ENCODE measurements at regions not wholly inside any gene's neighbourhood (a gene's known extent, or its start where the extent isn't known, plus 50 kb on each side); places are given as distances from the start of the nearest gene placed in this dataset.
"Not testable (repeated sequence)": the region's sequence is repeated elsewhere in the genome, so short reads cannot be mapped to it uniquely, and the experiment has no call there.

DNA sequence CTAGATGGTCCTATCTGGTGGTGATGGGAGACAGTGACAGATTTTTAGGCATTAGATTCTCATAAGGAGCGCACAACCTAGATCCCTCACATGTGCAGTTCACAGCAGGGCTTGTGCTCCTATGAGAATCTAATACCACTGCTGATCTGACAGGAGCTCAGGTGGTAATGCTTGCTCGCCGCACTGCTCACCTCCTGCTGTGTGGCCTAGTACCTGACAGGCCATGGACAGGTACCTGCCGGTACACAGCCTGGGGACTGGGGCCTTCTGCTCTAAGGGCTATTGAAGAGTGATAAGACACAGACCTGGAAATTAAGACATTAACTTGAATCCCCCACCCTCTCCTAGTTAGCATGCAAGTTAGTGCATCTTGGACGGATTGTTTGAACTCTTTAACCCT is 64.4 kb downstream of the KLRB1 start:
- DNase-seq: not testable (repeated sequence)

DNA sequence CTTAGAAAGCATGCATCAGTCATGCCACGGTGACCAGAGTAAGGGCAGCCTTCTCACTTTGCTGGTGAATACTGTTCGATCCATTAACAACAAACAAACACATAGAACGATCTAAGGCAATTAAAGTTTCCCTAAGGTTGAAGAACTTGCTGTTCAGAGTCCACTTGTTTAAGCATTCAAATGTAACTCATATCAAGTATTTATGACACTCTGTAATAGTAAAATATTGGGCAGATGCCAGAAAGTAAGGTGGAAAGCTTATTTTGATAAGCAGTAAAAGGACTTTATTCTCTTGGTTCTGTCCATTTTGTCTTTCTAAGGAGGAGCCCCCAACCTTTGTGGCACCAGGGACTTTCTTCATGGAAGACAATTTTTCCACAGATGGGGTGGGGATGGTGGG is 64.9 kb downstream of the KLRB1 start:
- not testable (repeated sequence) for DNase-seq

DNA sequence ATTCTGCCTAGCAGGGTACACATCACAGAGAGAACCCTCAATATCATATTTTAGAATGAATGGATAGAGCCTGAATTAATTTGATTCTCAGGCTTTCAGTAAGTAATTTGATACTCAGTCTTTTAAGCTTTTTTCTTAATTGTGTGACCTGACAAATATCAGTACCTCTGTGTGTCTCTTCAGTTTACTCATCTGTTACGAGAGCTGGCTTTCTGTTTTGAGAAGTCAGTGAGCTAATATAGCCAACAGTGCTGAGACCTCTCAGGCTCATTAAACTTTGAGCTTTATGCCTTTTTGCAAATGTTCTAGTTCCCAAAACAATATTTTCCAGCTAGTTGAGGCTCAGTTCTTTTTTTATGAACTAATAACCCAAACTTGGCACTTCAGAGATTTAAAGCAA is 91.8 kb downstream of the KLRB1 start:
- not testable (repeated sequence) for DNase-seq

DNA sequence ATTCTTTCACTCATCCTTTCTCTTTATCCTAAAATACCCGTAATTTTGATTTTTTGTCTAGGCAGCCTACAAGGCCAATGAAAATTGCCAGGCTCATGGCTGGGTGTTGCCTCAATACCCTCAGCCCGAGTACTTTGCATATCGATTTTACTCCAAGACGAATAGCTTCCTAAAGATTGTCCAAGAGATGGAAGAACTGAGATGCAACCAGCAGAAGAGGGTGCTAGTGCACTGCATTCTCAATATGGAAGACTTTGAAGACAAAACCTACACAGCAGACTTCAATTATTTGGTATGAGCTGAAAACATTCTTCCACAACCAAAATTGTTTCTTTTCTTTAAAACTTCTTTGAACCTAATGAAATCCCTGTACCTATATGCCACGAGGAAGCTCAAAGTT is 95.0 kb downstream of the KLRB1 start:
- not testable (repeated sequence) for DNase-seq

DNA sequence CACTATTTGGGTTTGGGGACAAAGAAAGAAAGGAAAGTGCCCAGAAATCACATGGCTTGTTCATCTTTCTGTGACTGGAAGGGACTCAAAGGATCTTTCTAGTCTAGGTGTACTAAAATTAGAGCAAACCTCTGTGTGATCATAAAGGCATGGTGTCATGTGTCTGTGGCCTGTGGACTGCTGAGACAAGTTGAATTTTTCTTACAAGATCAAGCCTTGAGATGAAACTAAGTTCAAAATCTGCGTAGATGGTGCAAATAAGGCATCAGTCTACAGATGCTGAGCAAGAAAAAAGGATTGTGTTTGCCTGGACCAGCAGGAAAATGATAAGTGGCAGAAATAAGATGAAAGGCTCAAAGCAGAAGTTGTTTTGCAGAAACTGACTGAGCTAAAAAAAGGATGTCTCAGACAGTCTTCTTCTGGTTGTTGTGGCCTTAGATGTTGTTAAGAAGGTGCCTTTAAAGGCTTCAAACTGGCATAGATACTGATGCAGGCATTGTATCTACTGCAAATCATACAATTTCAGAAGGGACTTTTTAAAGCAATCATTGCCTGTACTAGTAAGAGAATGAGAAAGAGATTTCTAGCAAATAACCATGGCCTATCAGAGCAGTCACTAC is 97.2 kb downstream of the KLRB1 start:
- DNase-seq: not testable (repeated sequence)

DNA sequence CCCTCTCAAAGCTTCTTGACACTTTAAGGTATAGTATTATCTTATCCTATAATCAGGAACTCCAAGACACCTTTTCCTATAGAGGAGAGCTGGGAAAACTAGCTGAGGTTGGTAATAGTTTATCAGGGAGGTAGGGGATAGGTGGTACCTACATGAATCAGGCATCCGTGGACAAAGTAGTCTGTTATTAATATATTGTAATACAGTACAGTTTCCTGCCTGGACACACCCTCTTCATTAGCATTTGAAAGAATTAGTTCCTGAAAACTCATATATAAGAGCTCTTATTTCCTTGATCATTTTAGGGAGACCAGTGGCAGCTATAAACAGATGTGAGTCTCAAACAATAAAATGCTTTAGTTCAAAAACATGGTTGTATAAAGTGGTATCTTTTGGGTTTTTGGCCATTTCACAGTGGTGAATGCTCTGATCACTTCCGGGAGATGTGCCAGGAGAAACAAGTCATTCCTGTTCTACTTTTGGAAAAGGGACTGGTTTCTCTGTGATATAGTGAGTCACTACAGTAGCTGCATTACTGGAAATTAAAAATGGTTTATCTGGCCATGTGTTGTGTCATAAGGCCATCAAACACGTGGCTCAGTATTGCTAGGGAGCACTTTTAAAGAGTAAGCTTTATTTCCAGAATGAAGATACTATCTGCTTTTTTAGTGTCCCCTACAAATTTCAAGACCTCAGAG is 98.1 kb downstream of the KLRB1 start:
- no peak for DNase-seq

DNA sequence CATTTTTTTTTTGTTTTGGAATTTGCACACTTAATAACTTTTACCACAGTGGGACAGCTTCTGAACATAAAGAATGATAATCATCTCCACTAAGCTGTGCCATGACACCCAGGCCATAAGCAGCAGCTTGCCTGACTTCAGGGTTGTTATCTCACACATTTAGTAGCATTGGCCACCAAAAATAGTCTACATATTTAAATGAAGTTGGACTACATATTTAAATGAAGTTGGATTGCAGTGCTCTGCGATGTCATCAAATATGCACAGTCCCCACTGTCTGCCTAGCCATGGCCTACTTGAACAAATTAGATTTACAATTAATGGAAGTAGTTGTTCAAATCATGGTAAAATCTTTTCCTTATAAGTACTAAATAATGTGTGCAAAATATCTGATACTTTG is 101.0 kb downstream of the KLRB1 start:
- no peak for DNase-seq

DNA sequence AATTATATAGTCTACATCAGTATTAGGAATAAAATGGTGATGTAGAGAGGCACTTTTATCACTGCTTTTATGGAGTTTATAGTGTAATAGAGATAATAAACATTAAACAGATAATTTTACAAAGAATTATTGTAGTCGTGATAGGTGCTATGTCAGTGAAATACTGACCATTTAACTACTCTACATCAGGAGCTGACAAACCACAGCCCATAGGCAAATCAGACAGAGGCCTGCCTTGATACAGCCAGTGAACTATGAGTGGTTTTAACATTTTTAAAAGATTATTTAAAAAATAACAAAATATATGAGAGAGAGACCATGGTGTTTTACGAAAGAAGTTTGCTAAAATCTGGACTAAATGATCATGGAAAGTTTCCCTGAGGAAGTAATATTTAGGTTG is 104.3 kb downstream of the KLRB1 start:
- not testable (repeated sequence) for DNase-seq

DNA sequence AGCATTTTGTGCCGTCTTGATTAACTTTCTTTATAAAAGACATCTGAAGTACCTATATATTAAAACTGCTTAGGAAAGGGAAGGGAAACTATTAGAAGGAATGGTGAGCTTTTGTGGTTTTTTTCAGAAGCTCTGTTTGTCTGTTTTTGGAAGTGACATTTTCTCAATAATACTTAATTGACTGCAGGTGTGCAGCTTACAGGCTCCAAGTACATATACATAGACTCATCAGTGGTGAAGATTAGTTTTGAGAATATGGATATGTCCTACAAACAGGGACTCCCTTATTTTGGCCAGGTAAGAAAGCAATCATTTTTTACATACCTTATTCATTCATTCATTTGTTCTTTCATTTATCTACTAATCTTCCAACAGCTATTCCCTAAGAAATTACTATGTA is 104.9 kb downstream of the KLRB1 start:
- not testable (repeated sequence) for DNase-seq

DNA sequence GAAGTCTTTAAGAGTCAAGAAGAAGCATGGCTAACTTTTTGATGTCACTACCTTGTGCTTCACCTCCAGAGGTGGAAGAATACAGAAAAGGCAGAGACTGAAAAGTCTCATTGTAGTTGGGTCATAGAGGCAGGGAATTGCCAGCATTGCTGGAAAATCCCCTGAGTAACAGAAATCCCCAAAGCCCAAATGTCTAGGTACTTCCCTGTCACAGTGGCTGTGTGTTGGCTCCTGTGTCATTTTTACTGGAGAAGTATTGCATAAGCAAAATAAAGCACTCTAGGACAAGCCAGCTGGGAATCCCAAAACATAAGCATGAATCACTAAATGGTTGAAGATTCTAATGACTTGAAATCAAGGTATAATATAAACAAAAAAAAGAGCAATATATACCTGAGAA is 114.4 kb downstream of the KLRB1 start:
- DNase-seq: not testable (repeated sequence)

DNA sequence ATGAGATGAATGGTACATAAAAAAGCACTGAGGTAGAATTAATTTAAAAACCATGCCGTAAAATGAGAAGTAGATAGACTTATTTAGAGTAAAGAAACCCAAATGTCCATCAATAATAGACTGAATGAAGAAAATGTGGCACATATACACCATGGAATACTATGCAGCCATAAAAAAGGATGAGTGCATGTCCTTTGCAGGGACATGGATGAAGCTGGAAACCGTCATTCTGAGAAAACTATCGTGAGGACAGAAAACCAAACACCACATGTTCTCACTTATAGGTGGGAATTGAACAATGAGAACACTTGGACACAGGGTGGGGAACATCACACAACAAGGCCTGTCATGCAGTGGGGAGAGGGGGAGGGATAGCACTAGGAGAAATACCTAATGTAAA is 126.4 kb downstream of the KLRB1 start:
- DNase-seq: not testable (repeated sequence)

DNA sequence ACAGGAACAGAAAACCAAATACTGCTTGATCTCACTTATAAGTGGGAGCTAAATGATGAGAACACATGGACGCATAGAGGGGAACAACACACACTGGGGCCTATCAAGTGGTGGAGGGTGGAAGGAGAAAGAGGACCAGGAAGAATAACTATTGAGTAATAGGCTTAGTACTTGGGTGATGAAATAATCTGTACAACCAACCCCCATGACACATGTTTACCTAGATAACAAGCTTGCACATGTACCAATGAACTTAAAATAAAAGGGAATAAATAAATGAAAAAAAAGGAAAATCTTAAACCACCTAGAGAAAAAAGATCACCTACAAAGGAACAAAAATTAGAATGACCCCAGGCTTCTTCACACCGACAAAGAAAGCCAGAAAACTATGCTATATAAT is 133.5 kb downstream of the KLRB1 start:
- DNase-seq: not testable (repeated sequence)

DNA sequence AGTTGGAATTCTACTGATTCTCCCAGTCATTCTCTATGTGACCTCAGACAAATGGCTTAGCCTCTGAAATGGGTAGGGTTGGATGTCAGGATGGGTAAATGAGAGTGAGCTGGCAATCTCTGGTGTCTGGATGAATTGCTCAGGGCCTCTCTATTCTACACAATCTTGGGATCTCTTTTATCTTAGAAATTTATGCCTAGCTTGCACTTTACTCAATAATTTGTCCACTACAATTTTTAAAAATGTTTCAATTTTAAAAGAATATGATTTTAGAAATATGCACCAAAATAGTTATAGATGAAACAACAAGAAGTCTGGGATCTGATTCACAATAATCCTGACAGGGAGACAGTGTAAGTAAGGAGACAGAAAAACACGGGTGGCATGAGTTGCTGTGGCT is 134.1 kb downstream of the KLRB1 start:
- DNase-seq: not testable (repeated sequence)

DNA sequence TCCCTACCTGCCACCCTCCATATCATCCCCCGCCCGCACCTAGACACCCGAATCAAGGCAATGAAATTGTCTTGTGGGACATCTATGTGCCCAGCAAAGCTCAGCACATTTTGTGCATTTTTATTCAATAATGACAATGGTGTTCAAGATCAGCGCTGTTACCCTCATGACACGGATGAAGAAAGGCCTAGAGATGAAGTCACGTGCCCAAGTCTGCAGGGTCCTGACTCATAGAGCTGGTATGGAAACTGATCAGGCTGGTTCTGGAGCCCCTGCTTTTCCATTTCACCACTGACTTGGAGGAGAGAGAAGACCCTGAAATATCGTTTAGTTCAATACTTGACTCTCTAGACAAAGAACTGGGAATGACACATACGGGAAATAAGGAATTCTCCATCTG is 136.2 kb downstream of the KLRB1 start:
- DNase-seq: not testable (repeated sequence)

DNA sequence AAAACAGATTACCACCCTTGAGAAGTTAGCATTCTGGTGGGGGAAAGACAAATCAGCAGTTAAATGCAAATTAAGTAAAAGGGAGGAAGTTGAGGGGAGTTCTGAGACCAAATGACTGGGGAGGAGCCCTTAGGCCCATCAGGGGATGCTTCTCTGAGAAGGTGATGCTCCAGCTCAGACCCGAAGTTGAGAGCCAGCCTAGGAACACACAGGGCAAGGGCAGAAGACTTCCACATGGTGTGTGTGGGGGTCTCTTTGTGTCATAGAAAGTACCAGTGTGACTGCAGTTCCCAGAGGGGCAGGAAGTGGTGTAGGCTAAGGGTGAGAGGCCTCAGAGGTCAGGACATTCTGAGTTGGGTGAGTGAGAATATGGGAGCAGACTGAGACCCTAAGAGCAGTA is 137.3 kb downstream of the KLRB1 start:
- not testable (repeated sequence) for DNase-seq

DNA sequence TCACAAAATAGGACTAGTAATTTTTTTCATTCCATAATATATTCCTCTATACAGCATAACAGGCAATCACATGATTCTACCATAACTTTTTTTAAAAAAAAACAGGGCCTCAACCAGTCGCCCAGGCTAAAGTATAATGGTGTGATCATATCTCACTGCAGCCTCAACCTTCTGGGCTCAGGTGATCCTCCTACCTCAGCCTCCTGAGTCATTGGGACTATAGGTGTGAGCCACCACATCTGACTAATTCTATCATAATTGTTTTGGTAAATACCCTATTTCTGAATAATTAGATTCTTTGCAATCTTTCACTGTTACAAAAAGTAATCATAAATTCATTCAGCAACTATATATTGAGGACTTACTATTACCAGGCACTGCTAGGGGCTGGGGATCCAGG is 137.8 kb downstream of the KLRB1 start:
- not testable (repeated sequence) for DNase-seq

DNA sequence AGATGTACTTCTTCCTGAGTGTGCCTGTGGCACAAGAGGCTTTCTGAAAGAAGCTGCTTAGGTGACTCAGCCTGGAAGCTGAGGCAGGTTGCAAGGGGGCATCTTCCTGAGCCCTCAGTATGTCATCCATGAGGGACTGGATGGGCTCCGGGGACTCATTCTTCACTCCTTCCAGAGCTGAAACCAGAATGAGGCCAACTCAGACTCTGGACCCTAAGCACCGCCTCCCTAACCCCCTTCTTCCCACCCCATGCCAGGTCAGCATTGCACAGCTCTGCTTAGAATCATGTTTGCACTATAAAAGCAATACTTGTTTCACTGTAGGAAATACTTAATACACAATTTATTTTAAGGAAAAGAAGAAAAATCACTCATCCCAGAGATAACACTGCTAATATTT is 138.3 kb downstream of the KLRB1 start:
- not testable (repeated sequence) for DNase-seq

DNA sequence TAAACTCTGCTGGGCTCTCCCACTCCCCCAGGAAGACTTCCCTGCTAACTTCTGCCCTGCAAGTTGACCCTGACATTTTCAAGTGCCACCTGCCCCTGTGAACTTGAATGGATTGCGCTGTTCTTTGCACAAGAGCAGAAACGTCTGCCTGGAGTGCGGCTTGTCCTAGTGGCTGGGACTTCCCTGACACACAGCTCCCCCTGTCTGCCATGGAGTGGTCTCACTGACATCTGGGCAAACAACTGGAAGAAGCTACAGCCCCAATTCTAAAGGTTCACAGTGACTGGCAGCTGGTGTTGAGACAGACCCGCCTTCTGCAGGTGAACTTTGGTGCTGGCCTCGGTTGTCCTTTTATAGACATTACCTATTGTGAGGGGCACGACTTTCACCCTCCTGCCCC is 138.7 kb downstream of the KLRB1 start:
- not testable (repeated sequence) for DNase-seq

DNA sequence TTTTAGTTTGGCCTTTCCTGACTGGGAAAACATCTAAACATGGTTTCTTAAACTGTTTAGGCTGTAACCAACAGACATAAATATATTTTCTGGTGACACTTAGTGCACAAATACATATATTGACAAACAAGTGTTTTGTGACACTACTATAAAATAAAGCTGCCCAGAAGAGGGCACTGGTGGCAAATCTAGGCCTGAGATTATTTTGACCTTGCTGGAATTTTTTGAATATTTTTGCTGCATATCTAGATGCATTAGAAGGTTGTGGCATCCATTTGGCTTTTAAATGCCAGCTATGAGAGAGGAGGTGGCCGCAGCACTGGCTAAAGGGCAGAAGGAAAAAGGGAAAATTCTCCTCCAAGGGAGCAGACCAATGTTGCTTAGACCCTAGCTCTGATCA is 139.6 kb downstream of the KLRB1 start:
- DNase-seq: peak; percentile 1

DNA sequence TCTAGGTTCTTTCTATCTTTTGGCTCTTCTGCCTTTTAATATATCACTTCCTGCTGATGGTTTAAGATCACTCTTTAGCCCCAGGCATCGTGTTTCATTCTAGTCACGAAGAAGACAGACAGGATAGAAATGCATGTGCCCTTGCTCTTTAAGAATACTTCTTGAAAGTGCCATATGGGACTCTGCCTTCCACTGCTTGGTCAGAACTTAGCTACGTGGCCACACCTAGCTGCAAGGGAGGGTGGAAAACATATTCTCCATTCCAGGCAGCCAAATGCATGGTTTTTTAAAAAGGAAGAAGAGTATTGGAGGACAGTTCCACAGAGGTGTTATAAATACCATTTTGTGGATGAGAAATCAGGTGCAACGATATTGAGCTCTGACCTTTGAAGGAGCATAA is 143.3 kb downstream of the KLRB1 start:
- no peak for DNase-seq

DNA sequence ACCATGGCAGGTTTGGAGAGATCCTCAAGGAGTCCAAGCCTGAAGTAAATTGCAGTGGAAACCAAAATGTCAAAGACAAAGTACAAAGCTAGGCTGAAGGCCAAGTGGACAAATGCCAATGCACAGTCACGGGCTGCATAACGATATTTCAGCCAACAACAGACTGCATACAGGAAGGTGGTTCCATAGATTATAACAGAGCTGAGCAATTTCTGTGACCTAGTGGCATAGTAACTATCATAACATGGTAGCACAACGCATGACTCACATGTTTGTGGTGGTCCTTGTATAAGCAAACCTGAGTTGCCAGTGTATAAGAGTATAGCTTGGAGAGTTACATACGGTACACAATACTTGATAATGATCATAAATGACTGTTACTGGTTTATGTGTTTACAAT is 152.2 kb downstream of the KLRB1 start:
- not testable (repeated sequence) for DNase-seq

DNA sequence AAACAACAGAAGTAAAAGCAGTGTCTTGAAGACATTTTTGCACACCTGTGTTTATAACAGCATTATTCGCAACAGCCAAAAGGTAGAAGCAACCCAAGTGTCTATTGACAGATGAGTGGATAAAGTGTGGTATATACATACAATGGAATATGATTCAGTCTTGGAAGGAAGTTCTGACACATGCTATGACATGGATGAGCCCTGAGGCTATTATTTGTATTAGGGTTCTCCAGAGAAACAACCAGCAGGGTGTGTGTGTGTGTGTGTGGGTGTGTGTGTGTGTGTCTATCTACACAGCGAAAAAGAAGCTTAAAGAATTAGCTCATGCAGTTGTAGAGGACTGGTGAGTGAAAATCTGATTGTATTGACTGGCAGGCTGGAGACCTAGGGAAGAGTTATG is 153.7 kb downstream of the KLRB1 start:
- not testable (repeated sequence) for DNase-seq

DNA sequence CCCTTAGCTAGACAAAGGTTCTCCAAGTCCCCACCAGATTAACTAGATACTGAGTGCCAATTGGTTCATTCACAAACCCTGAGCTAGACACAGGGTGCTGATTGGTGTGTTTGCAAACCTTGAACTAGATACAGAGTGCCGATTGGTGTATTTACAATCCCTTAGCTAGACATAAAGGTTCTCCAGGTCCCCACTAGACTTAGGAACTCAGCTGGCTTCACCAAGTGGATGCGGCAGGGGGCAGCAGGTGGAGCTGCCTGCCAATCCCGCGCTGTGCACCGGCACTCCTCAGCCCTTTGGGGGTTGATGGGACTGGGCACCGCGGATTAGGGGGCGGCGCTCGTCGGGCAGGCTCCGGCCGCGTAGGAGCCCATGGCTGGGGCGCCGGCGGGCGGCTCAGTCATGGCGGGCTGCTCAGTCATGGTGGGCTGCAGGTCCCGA is 157.6 kb downstream of the KLRB1 start:
- peak; percentile 44 for DNase-seq

DNA sequence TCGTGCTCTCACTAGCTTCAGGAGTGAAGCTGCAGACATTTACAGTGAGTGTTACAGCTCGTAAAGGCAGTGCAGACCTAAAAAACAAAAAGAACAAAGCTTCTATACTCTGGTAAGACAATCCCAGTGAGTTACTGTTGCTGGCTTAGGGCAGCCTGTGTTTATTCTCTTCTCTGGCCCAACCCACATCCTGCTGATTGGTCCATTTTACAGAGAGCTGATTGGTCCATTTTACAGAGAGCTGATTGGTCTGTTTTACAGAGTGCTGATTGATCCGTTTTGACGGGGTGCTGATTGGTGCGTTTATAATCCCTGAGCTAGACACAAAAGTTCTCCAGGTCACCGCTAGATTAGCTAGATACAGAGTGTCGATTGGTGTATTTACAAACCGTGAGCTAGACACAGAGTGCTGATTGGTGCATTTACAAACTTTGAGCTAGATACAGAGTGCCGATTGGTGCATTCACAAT is 158.0 kb downstream of the KLRB1 start:
- not testable (repeated sequence) for DNase-seq

All from central memory CD4-positive, alpha-beta T cell (primary cell).